H9 (cell line): ENCODE measurements at regions not wholly inside any gene's neighbourhood (a gene's known extent, or its start where the extent isn't known, plus 50 kb on each side); places are given as distances from the start of the nearest gene placed in this dataset.

ENCODE experiments used
- DNase-seq: peaks from one replicate; pipeline ENCODE4 v3.0.0-alpha.2; 2017
- H2AFZ ChIP-seq: one replicate; pipeline ENCODE4 v1.6.1; 2013; ENCODE audit warnings: mild to moderate bottlenecking, low read length, control low read depth, moderate library complexity
- H2AK5ac ChIP-seq: 2 replicates; pipeline ENCODE4 v1.6.1; 2013; ENCODE audit warnings: low read length, control low read depth, mixed read lengths; ENCODE audit not compliant: insufficient read length
- H2BK120ac ChIP-seq: one replicate; pipeline ENCODE4 v1.6.1; 2013; ENCODE audit warnings: low read depth, mild to moderate bottlenecking, low read length, control low read depth, inconsistent platforms; ENCODE audit not compliant: poor library complexity, severe bottlenecking
- H2BK12ac ChIP-seq: 2 replicates; pipeline ENCODE4 v1.6.1; 2013; ENCODE audit warnings: low read length, control low read depth, mixed read lengths, low read depth; ENCODE audit not compliant: insufficient read length
- H2BK15ac ChIP-seq: 2 replicates; pipeline ENCODE4 v1.6.1; 2013; ENCODE audit warnings: low read depth, low read length, control low read depth
- H2BK20ac ChIP-seq: one replicate; pipeline ENCODE4 v1.6.1; 2013; ENCODE audit warnings: low read depth, mild to moderate bottlenecking, low read length, control low read depth, inconsistent platforms; ENCODE audit not compliant: poor library complexity, severe bottlenecking
- H2BK5ac ChIP-seq: 2 replicates; pipeline ENCODE4 v1.6.1; 2013; ENCODE audit warnings: low read length, control low read depth, mixed read lengths; ENCODE audit not compliant: insufficient read length
- H3K14ac ChIP-seq: 2 replicates; pipeline ENCODE4 v1.6.1; 2013; ENCODE audit warnings: low read length, control low read depth; ENCODE audit not compliant: insufficient read depth
- H3K18ac ChIP-seq: 2 replicates; pipeline ENCODE4 v1.6.1; 2013; ENCODE audit warnings: low read depth, mild to moderate bottlenecking, mixed read lengths, low read length, control low read depth; ENCODE audit not compliant: insufficient read length
- H3K23ac ChIP-seq: 2 replicates; pipeline ENCODE4 v1.6.1; 2013; ENCODE audit warnings: low read length, control low read depth, mixed read lengths, low read depth; ENCODE audit not compliant: insufficient read length
- H3K23me2 ChIP-seq: 2 replicates; pipeline ENCODE4 v1.6.1; 2013; ENCODE audit warnings: low read depth, mild to moderate bottlenecking, mixed read lengths, low read length, control low read depth; ENCODE audit not compliant: insufficient read length, poor library complexity, severe bottlenecking
- H3K27ac ChIP-seq: 2 replicates; pipeline ENCODE4 v1.5.1; 2013; ENCODE audit warnings: low read length, control low read depth, mixed read lengths, low read depth; ENCODE audit not compliant: insufficient read length
- H3K27me3 ChIP-seq: 2 replicates; pipeline ENCODE4 v1.6.1; 2013; ENCODE audit warnings: low read length, control low read depth, inconsistent platforms; ENCODE audit not compliant: insufficient read depth
- H3K4ac ChIP-seq: 2 replicates; pipeline ENCODE4 v1.6.1; 2013; ENCODE audit warnings: low read depth, mild to moderate bottlenecking, control low read depth, inconsistent platforms, low read length, moderate library complexity
- H3K4me1 ChIP-seq: 2 replicates; pipeline ENCODE4 v1.6.1; 2013; ENCODE audit warnings: low read length, control low read depth, inconsistent platforms; ENCODE audit not compliant: insufficient read depth
- H3K4me2 ChIP-seq: 2 replicates; pipeline ENCODE4 v1.6.1; 2013; ENCODE audit warnings: low read length, control low read depth, mixed read lengths; ENCODE audit not compliant: insufficient read length, insufficient read depth
- H3K56ac ChIP-seq: 2 replicates; pipeline ENCODE4 v1.6.1; 2013; ENCODE audit warnings: low read depth, mild to moderate bottlenecking, mixed read lengths, low read length, control low read depth; ENCODE audit not compliant: insufficient read length
- H3K79me1 ChIP-seq: 2 replicates; pipeline ENCODE4 v1.6.1; 2013; ENCODE audit warnings: low read depth, mild to moderate bottlenecking, moderate library complexity, low read length, control low read depth, inconsistent platforms; ENCODE audit not compliant: insufficient read depth, poor library complexity, severe bottlenecking
- H3K79me2 ChIP-seq: 2 replicates; pipeline ENCODE4 v1.6.1; 2013; ENCODE audit warnings: low read length, control low read depth, inconsistent platforms; ENCODE audit not compliant: insufficient read depth
- H3K9ac ChIP-seq: 2 replicates; pipeline ENCODE4 v1.6.1; 2013; ENCODE audit warnings: low read length, control low read depth, mixed read lengths; ENCODE audit not compliant: insufficient read length; ENCODE audit errors: extremely low read depth
- H3K9me3 ChIP-seq: one replicate; pipeline ENCODE4 v1.6.1; 2013; ENCODE audit warnings: low read depth, low read length, inconsistent platforms; ENCODE audit not compliant: control insufficient read depth
- H3T11ph ChIP-seq: one replicate; pipeline ENCODE4 v1.6.1; 2013; ENCODE audit warnings: mild to moderate bottlenecking, low read length, control low read depth, inconsistent platforms
- H4K20me1 ChIP-seq: one replicate; pipeline ENCODE4 v1.6.1; 2013; ENCODE audit not compliant: control insufficient read depth, insufficient read length, insufficient read depth
- H4K5ac ChIP-seq: 2 replicates; pipeline ENCODE4 v1.6.1; 2013; ENCODE audit warnings: low read depth, mild to moderate bottlenecking, mixed read lengths, low read length, control low read depth; ENCODE audit not compliant: insufficient read length
- H4K8ac ChIP-seq: replicated peaks from 2 replicates; pipeline ENCODE4 v1.6.1; 2013; ENCODE audit warnings: low read length, control low read depth, mixed read lengths, low read depth; ENCODE audit not compliant: insufficient read length
- H4K91ac ChIP-seq: 2 replicates; pipeline ENCODE4 v1.6.1; 2013; ENCODE audit warnings: low read depth, mild to moderate bottlenecking, moderate library complexity, mixed read lengths, low read length, control low read depth; ENCODE audit not compliant: insufficient read length
- H3K27ac Mint-ChIP-seq, 3 experiments: 2 replicates in 2 of 3; 3 replicates in 1 of 3; pipeline ENCODE4 v1.8.0; 2020 to 2021; ENCODE audit warnings: mixed read lengths in 3 of 3, mild to moderate bottlenecking in 1 of 3, moderate library complexity in 1 of 3
- H3K27me3 Mint-ChIP-seq: 2 replicates; pipeline ENCODE4 v1.8.0; 2021; ENCODE audit warnings: low read depth, mild to moderate bottlenecking, moderate library complexity, mixed read lengths
- H3K36me3 Mint-ChIP-seq, 3 experiments: 2 replicates in 2 of 3; 3 replicates in 1 of 3; pipeline ENCODE4 v1.8.0; 2020 to 2021; ENCODE audit warnings: low read depth in 3 of 3, mixed read lengths in 3 of 3; ENCODE audit not compliant: insufficient read depth in 1 of 3
- H3K4me1 Mint-ChIP-seq, 2 experiments: 2 replicates each; pipeline ENCODE4 v1.8.0; 2020; ENCODE audit warnings: mixed read lengths in 2 of 2
- H3K4me3 Mint-ChIP-seq, 2 experiments: 2 replicates in 1 of 2; 3 replicates in 1 of 2; pipeline ENCODE4 v1.8.0; 2020 to 2021; ENCODE audit warnings: mild to moderate bottlenecking in 2 of 2, mixed read lengths in 2 of 2, moderate library complexity in 1 of 2
- H3K9me3 Mint-ChIP-seq, 2 experiments: 2 replicates in 1 of 2; 3 replicates in 1 of 2; pipeline ENCODE4 v1.8.0; 2020; ENCODE audit warnings: mild to moderate bottlenecking in 2 of 2, mixed read lengths in 2 of 2, moderate library complexity in 1 of 2
- CTCF ChIP-seq: fragments of 200-600 bp; sonication (generic); conservative IDR thresholded peaks from 3 replicates; pipeline ENCODE4 v1.8.0; 2021; ENCODE audit warnings: antibody characterized with exemption, mild to moderate bottlenecking
- WGBS: extraction: QIAGEN DNeasy Blood & Tissue Kit; methylation state at CpG from one replicate; pipeline ENCODE4 v1.1.7; 2013; ENCODE audit warnings: missing lambda C conversion rate, low lambda C conversion rate, mixed read lengths; ENCODE audit not compliant: insufficient read length; ENCODE audit errors: extremely low coverage; 5-methylcytosine and 5-hydroxymethylcytosine counted together

- H3K79me1 ChIP-seq: no peaks in the 10 kb centered on the region
- no peaks in the 10 kb centered on the region for H3K27me3 ChIP-seq
- no peak overlapping the region for H3K23ac ChIP-seq
- TF ChIP-seq CTCF: no peak
- H4K91ac ChIP-seq: no peak overlapping the region
- no peak overlapping the region for H2AK5ac ChIP-seq
- no peak overlapping the region for H2BK20ac ChIP-seq
- no peaks in the 10 kb centered on the region; a peak in 1 of 7 replicates for H3K36me3 Mint-ChIP-seq
- H3K4me1 Mint-ChIP-seq: no peaks in the 10 kb centered on the region
- H3K27ac ChIP-seq: no peak overlapping the region
- no peak overlapping the region for H3K4me2 ChIP-seq
- no peak for DNase-seq
- H3K18ac ChIP-seq: no peak overlapping the region
- no peak overlapping the region for H3T11ph ChIP-seq
- no peak overlapping the region for H3K56ac ChIP-seq
- no peaks in the 10 kb centered on the region for H4K20me1 ChIP-seq
- H3K9ac ChIP-seq: no peak overlapping the region
- no peaks in the 10 kb centered on the region for H3K4me1 ChIP-seq
- H3K9me3 ChIP-seq: no peaks in the 10 kb centered on the region
- H4K5ac ChIP-seq: no peak overlapping the region
- H2BK12ac ChIP-seq: no peak overlapping the region
- no peaks in the 10 kb centered on the region for H3K23me2 ChIP-seq
- H3K4me3 Mint-ChIP-seq: no peak overlapping the region
- no peak overlapping the region for H2AFZ ChIP-seq
- H3K79me2 ChIP-seq: no peaks in the 10 kb centered on the region
- H3K9me3 Mint-ChIP-seq: peaks cover 22 to 90% of the 10 kb centered on the region in 2 experiments; a peak in 4 of 5 replicates
- H3K14ac ChIP-seq: no peak overlapping the region
- no peak overlapping the region for H2BK15ac ChIP-seq
- H3K4ac ChIP-seq: no peak overlapping the region
- H2BK5ac ChIP-seq: no peak overlapping the region
- no peak overlapping the region for H2BK120ac ChIP-seq
- H3K27ac Mint-ChIP-seq: no peak overlapping the region; a peak in 1 of 7 replicates
- no CpG with 5 or more reads among the region's 9 CpGs for WGBS
- peaks cover 3% of the 10 kb centered on the region for H3K27me3 Mint-ChIP-seq
- H4K8ac ChIP-seq: no peak overlapping the region
Observed at GRCh38 chr19:34598217-34599155, 78.5 kb downstream of the SCGB2B2 start.
